CD14-positive monocyte (primary cell): ENCODE measurements at regions not wholly inside any gene's neighbourhood (a gene's known extent, or its start where the extent isn't known, plus 50 kb on each side); places are given as distances from the start of the nearest gene placed in this dataset.

Experiments used
- DNase-seq, 3 donors: peaks; one replicate each; pipeline ENCODE4 v3.0.0-alpha.2; 2011 to 2022
- H2AFZ ChIP-seq: 2 replicates; pipeline ENCODE4 v1.6.0; 2012; ENCODE audit warnings: mild to moderate bottlenecking, low read depth, low read length, inconsistent platforms; ENCODE audit not compliant: insufficient read depth, poor library complexity, severe bottlenecking
- H3K27ac ChIP-seq, 2 donors: 1 replicate in 1 of 2; 2 replicates in 1 of 2; pipeline ENCODE4 v1.5.1; 2012 to 2013; ENCODE audit warnings: low read length in 2 of 2, control low read depth in 1 of 2, inconsistent platforms in 1 of 2, low read depth in 1 of 2, mild to moderate bottlenecking in 1 of 2
- H3K27me3 ChIP-seq, 2 donors: one replicate each; pipeline versions ENCODE4 v1.6.0 to v1.6.1; 2011 to 2013; ENCODE audit warnings: low read length in 2 of 2; ENCODE audit not compliant: control insufficient read depth in 2 of 2, insufficient read depth in 2 of 2
- H3K36me3 ChIP-seq, 2 donors: replicated peaks in 1 of 2; 1 replicate in 1 of 2; 2 replicates in 1 of 2; pipeline versions ENCODE4 v1.5.1 to v1.6.1; 2012 to 2013; ENCODE audit warnings: low read length in 2 of 2, control low read depth in 1 of 2, inconsistent platforms in 1 of 2, mild to moderate bottlenecking in 1 of 2; ENCODE audit not compliant: insufficient read depth in 2 of 2, control insufficient read depth in 1 of 2
- H3K4me1 ChIP-seq, 2 donors: 1 replicate in 1 of 2; 2 replicates in 1 of 2; pipeline versions ENCODE4 v1.5.1 to v1.6.1; 2012 to 2013; ENCODE audit warnings: low read length in 2 of 2, control low read depth in 1 of 2, inconsistent platforms in 1 of 2, mild to moderate bottlenecking in 1 of 2, moderate library complexity in 1 of 2; ENCODE audit not compliant: insufficient read depth in 2 of 2, control insufficient read depth in 1 of 2
- H3K4me2 ChIP-seq: replicated peaks from 2 replicates; pipeline ENCODE3; 2012; ENCODE audit warnings: low read length, moderate library complexity, mild to moderate bottlenecking; ENCODE audit not compliant: poor library complexity, severe bottlenecking; ENCODE audit errors: extremely low read depth
- H3K4me3 ChIP-seq, 3 experiments: fragments of 200-600 bp in 1 of 3; sonication (generic) in 1 of 3; replicated peaks in 1 of 3; 1 replicate in 2 of 3; 2 replicates in 1 of 3; pipeline ENCODE4 v1.5.1; 2011 to 2013; ENCODE audit warnings: low read length in 3 of 3, mild to moderate bottlenecking in 3 of 3, control low read depth in 2 of 3, low read depth in 2 of 3, inconsistent platforms in 1 of 3, moderate library complexity in 1 of 3
- H3K79me2 ChIP-seq: 2 replicates; pipeline ENCODE4 v1.6.0; 2012; ENCODE audit warnings: mild to moderate bottlenecking, control low read depth, inconsistent platforms, low read length, moderate library complexity; ENCODE audit not compliant: insufficient read depth
- H3K9ac ChIP-seq: 2 replicates; pipeline ENCODE4 v1.6.0; 2017; ENCODE audit warnings: low read length, mild to moderate bottlenecking; ENCODE audit not compliant: insufficient read depth, poor library complexity, severe bottlenecking
- H3K9me3 ChIP-seq, 2 donors: replicated peaks in 1 of 2; 1 replicate in 1 of 2; 2 replicates in 1 of 2; pipeline versions ENCODE4 v1.5.1 to v1.6.1; 2012 to 2013; ENCODE audit warnings: low read length in 2 of 2, control low read depth in 1 of 2; ENCODE audit not compliant: control insufficient read depth in 1 of 2, insufficient read depth in 1 of 2
- H4K20me1 ChIP-seq: 2 replicates; pipeline ENCODE4 v1.6.0; 2012; ENCODE audit warnings: mild to moderate bottlenecking, low read length, control low read depth, moderate library complexity; ENCODE audit not compliant: insufficient read depth
- H3K27ac Mint-ChIP-seq, 7 donors: one replicate each; pipeline ENCODE4 v1.8.0; 2020; ENCODE audit warnings: mild to moderate bottlenecking in 7 of 7, mixed read lengths in 7 of 7, moderate library complexity in 6 of 7, inconsistent platforms in 2 of 7
- H3K27me3 Mint-ChIP-seq, 3 donors: one replicate each; pipeline ENCODE4 v1.8.0; 2021 to 2022; ENCODE audit warnings: low read depth in 3 of 3, mild to moderate bottlenecking in 3 of 3, mixed read lengths in 3 of 3, moderate library complexity in 3 of 3, inconsistent platforms in 1 of 3
- H3K36me3 Mint-ChIP-seq, 2 donors: one replicate each; pipeline ENCODE4 v1.8.0; 2020; ENCODE audit warnings: mixed read lengths in 2 of 2, inconsistent platforms in 1 of 2, mild to moderate bottlenecking in 1 of 2
- H3K4me1 Mint-ChIP-seq: one replicate; pipeline ENCODE4 v1.8.0; 2020; ENCODE audit warnings: mild to moderate bottlenecking, mixed read lengths
- H3K4me3 Mint-ChIP-seq, 2 donors: one replicate each; pipeline ENCODE4 v1.8.0; 2020; ENCODE audit warnings: mild to moderate bottlenecking in 2 of 2, mixed read lengths in 2 of 2, moderate library complexity in 1 of 2
- H3K9me3 Mint-ChIP-seq, 7 donors: one replicate each; pipeline ENCODE4 v1.8.0; 2020 to 2022; ENCODE audit warnings: mixed read lengths in 7 of 7, mild to moderate bottlenecking in 6 of 7, moderate library complexity in 6 of 7, inconsistent platforms in 2 of 7
- WGBS: methylation state at CpG from one replicate; pipeline ENCODE4 v1.1.5; 2013; ENCODE audit warnings: missing lambda C conversion rate; ENCODE audit not compliant: insufficient coverage; 5-methylcytosine and 5-hydroxymethylcytosine counted together
- intact Hi-C, 2 donors: fragments of 100-400 bp; cut with micrococcal nuclease; formaldehyde crosslinking; loops; one replicate each; pipeline versions ENCODE4 v1.15.0 to v1.15.1; 2023
- TF ChIP-seq, protein P1 (sequence below): fragments of 200-600 bp; IDR thresholded peaks from one replicate; pipeline ENCODE4 v1.8.0; 2022; ENCODE audit warnings: antibody characterized with exemption, mild to moderate bottlenecking

DNA sequence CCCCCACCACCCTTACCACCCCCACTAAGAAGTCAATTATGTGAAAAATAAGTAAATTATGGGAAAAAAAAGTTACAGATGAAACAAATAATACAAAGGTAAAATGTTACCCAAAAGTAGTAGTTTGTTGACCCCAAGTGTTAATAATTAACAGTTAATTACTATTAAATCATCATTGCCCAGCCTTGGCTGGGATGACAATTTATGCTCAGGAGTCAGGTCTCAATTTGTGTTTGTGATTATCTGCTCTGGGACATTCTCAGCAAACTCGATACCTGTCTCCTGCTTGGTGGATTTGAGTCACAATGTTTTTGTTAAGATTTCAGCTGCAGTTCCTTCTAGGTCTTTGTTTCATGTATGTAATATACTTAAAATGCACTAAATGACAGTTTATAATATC is 172.3 kb upstream of the IRX3 start:
- H3K4me2 ChIP-seq, result no peak overlapping the region
- H3K9me3 ChIP-seq, result peaks cover 0 to 7% of the 10 kb centered on the region in 2 donors
- H2AFZ ChIP-seq, result no peak overlapping the region
- TF ChIP-seq, protein P1, sequence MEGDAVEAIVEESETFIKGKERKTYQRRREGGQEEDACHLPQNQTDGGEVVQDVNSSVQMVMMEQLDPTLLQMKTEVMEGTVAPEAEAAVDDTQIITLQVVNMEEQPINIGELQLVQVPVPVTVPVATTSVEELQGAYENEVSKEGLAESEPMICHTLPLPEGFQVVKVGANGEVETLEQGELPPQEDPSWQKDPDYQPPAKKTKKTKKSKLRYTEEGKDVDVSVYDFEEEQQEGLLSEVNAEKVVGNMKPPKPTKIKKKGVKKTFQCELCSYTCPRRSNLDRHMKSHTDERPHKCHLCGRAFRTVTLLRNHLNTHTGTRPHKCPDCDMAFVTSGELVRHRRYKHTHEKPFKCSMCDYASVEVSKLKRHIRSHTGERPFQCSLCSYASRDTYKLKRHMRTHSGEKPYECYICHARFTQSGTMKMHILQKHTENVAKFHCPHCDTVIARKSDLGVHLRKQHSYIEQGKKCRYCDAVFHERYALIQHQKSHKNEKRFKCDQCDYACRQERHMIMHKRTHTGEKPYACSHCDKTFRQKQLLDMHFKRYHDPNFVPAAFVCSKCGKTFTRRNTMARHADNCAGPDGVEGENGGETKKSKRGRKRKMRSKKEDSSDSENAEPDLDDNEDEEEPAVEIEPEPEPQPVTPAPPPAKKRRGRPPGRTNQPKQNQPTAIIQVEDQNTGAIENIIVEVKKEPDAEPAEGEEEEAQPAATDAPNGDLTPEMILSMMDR, result no peak
- Mint-ChIP-seq H3K9me3 (peaks cover 0 to 8% (median 3%) of the 10 kb centered on the region in 7 donors), H3K4me3 (no peak overlapping the region), H3K27me3 (peaks cover 0 to 9% (median 4%) of the 10 kb centered on the region in 3 donors), H3K27ac (no peak overlapping the region), H3K4me1 (peaks cover 3% of the 10 kb centered on the region), H3K36me3 (no peaks in the 10 kb centered on the region)
- H3K27ac ChIP-seq, result no peak overlapping the region
- no peaks in the 10 kb centered on the region for H3K4me1 ChIP-seq
- no peaks in the 10 kb centered on the region for H3K79me2 ChIP-seq
- no peak overlapping the region for H3K4me3 ChIP-seq
- WGBS, result no CpG with 5 or more reads among the region's 1 CpG
- intact Hi-C loops, result no loop called here
- H3K9ac ChIP-seq, result no peak overlapping the region
- H4K20me1 ChIP-seq, result no peaks in the 10 kb centered on the region
- H3K36me3 ChIP-seq, result no peaks in the 10 kb centered on the region
- H3K27me3 ChIP-seq, result no peaks in the 10 kb centered on the region
- DNase-seq, result no peak

DNA sequence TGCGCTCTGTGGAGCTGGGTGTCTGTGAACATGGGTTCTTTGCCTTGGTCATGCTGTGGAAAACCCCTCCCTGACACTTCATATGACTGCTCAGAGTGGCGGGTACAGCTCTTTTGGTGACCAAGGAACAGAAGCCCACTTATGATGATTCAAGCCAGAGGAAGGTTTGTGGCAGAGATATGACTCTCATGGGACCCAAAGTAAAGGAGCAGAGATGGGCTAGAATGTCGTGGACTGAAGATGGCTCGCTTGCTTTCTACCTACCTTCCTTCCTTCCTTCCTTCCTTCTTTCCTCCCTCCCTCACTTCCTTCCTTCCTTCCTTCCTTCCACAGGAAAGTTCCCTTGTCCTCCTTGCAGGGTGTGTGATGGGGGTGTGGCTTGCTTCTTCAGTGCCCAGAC is 169.7 kb upstream of the IRX3 start:
- peaks cover 3% of the 10 kb centered on the region for H3K4me1 Mint-ChIP-seq
- no peaks in the 10 kb centered on the region for H3K79me2 ChIP-seq
- no peak overlapping the region for H3K4me2 ChIP-seq
- H3K36me3 ChIP-seq, result no peaks in the 10 kb centered on the region
- peaks cover 0 to 11% (median 6%) of the 10 kb centered on the region in 3 donors for H3K27me3 Mint-ChIP-seq
- H3K9ac ChIP-seq, result no peak overlapping the region
- no peaks in the 10 kb centered on the region for H3K9me3 ChIP-seq
- H3K27me3 ChIP-seq, result no peaks in the 10 kb centered on the region
- no peaks in the 10 kb centered on the region for H3K4me1 ChIP-seq
- no peak for DNase-seq
- no peak overlapping the region for H3K27ac ChIP-seq
- no peaks in the 10 kb centered on the region for H4K20me1 ChIP-seq
- H3K4me3 Mint-ChIP-seq, result no peak overlapping the region
- intact Hi-C loops, result no loop called here
- H3K9me3 Mint-ChIP-seq, result peaks cover 0 to 6% (median 0%) of the 10 kb centered on the region in 7 donors
- 100% methylated on average over 1 of the region's 4 CpGs for WGBS
- H2AFZ ChIP-seq, result no peak overlapping the region
- no peak overlapping the region for H3K27ac Mint-ChIP-seq
- no peaks in the 10 kb centered on the region for H3K36me3 Mint-ChIP-seq
- H3K4me3 ChIP-seq, result no peak overlapping the region
- TF ChIP-seq, protein P1, result no peak
